Mucosa of rectum (tissue), 2 donors: ENCODE measurements at regions not wholly inside any gene's neighbourhood (a gene's known extent, or its start where the extent isn't known, plus 50 kb on each side); places are given as distances from the start of the nearest gene placed in this dataset.

ENCODE experiments used
- H3K27ac ChIP-seq, 2 donors: one replicate each; pipeline ENCODE4 v1.7.0; 2013; ENCODE audit warnings: inconsistent platforms in 2 of 2, low read depth in 2 of 2, low read length in 2 of 2
- H3K27me3 ChIP-seq, 2 donors: one replicate each; pipeline ENCODE4 v1.7.0; 2013; ENCODE audit warnings: low read length in 2 of 2; ENCODE audit not compliant: control insufficient read depth in 2 of 2, insufficient read depth in 2 of 2
- H3K36me3 ChIP-seq, 2 donors: one replicate each; pipeline ENCODE4 v1.7.0; 2013; ENCODE audit warnings: low read length in 2 of 2; ENCODE audit not compliant: control insufficient read depth in 2 of 2, insufficient read depth in 2 of 2
- H3K4me1 ChIP-seq, 2 donors: one replicate each; pipeline ENCODE4 v1.7.0; 2013; ENCODE audit warnings: low read length in 2 of 2, mild to moderate bottlenecking in 1 of 2; ENCODE audit not compliant: control insufficient read depth in 2 of 2, insufficient read depth in 2 of 2
- H3K4me3 ChIP-seq, 2 donors: one replicate each; pipeline ENCODE4 v1.7.0; 2013; ENCODE audit warnings: low read length in 2 of 2
- H3K9ac ChIP-seq, 2 donors: one replicate each; pipeline ENCODE4 v1.7.0; 2013; ENCODE audit warnings: low read length in 2 of 2, low read depth in 1 of 2, mild to moderate bottlenecking in 1 of 2
- H3K9me3 ChIP-seq, 2 donors: one replicate each; pipeline ENCODE4 v1.7.0; 2013; ENCODE audit warnings: low read length in 2 of 2; ENCODE audit not compliant: control insufficient read depth in 2 of 2
- donor health status: healthy.
- donor health status: Normal muscosa, but diverticular disease.

DNA sequence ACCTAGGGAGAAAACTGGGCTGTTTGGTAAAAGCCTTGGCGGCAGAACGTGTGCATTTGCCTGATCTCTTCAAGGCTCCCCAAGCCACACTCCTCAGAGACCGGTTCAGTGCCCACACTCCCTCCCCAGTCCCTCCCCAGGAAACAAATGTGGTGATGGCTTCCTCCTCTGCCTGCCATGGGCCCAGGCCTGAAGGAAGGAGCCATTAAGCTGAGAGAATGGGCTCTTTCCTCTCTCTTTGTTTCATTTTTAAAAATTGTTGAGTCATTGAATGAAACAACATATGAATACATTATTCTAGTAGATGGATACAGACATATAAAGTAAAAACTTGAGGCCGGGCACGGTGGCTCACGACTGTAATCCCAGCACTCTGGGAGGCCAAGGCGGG is 50.6 kb upstream of the YWHAQ start:
- H3K36me3 ChIP-seq: no peaks in the 10 kb centered on the region
- no peaks in the 10 kb centered on the region for H3K27me3 ChIP-seq
- H3K9me3 ChIP-seq: no peaks in the 10 kb centered on the region
- no peaks in the 10 kb centered on the region for H3K4me1 ChIP-seq
- H3K27ac ChIP-seq: no peak overlapping the region
- no peak overlapping the region for H3K9ac ChIP-seq
- no peak overlapping the region for H3K4me3 ChIP-seq

DNA sequence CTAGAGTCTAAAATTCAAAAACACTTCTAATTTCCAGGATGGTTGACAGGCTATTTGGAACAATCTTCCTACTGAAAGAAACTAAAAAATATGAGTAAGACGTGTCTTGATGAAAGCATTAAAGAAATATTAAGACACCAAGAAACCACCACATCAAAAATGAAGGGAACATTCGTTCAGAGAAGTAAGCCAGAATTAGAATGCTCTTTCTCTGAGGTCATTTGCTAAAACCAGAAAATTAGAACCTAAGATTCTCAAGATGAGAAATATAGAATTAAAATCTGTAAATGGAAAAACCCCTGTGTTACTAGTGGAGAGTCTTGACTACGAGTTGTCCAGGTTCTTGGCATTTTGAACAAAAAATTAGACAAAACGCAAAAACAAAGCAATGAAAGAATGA is 54.8 kb upstream of the YWHAQ start:
- H3K27me3 ChIP-seq: no peaks in the 10 kb centered on the region
- no peaks in the 10 kb centered on the region for H3K9me3 ChIP-seq
- no peak overlapping the region for H3K4me3 ChIP-seq
- no peaks in the 10 kb centered on the region for H3K36me3 ChIP-seq
- H3K4me1 ChIP-seq: no peaks in the 10 kb centered on the region
- H3K9ac ChIP-seq: no peak overlapping the region
- H3K27ac ChIP-seq: no peak overlapping the region

- Histone ChIP-seq H3K9ac (no peak overlapping the region), H3K27ac (no peak overlapping the region), H3K9me3 (no peaks in the 10 kb centered on the region), H3K4me3 (no peak overlapping the region), H3K36me3 (no peaks in the 10 kb centered on the region), H3K27me3 (no peaks in the 10 kb centered on the region), H3K4me1 (no peaks in the 10 kb centered on the region)
Observed at GRCh38 chr2:9686061-9686460, 55.3 kb upstream of the YWHAQ start.

DNA sequence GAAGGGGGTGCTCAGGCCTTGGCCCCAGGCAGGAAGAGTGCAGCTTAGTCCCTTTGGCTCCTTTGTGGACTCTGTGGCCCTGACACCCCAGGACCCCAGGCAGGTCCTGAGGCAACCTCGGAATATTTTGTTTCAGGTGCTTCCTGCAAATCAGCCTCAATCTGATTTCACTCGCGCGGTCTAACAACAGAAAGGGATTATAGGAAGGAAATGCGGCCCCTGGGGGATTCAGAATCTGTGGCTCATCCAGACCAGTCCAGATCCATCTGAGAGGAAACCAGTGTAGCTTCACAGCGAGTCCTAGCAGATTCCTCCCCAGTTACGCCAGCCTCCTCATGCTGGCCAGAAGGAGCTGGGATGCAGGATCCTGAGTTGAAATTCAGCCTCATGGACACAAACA is 59.5 kb upstream of the YWHAQ start:
- H3K4me1 ChIP-seq: no peaks in the 10 kb centered on the region
- H3K4me3 ChIP-seq: no peak overlapping the region
- no peak overlapping the region for H3K27ac ChIP-seq
- no peak overlapping the region for H3K9ac ChIP-seq
- no peaks in the 10 kb centered on the region for H3K27me3 ChIP-seq
- H3K9me3 ChIP-seq: no peaks in the 10 kb centered on the region
- no peaks in the 10 kb centered on the region for H3K36me3 ChIP-seq

- no peak overlapping the region for H3K4me3 ChIP-seq
- H3K9me3 ChIP-seq: no peaks in the 10 kb centered on the region
- H3K36me3 ChIP-seq: no peaks in the 10 kb centered on the region
- no peaks in the 10 kb centered on the region for H3K27me3 ChIP-seq
- no peak overlapping the region for H3K9ac ChIP-seq
- H3K4me1 ChIP-seq: no peaks in the 10 kb centered on the region
- H3K27ac ChIP-seq: no peak overlapping the region
Observed at GRCh38 chr2:9690716-9691498, 60.1 kb upstream of the YWHAQ start.

GRCh38 chr2:9692456-9693195 is 61.8 kb upstream of the YWHAQ start:
- Histone ChIP-seq H3K27ac (no peak overlapping the region), H3K4me1 (no peaks in the 10 kb centered on the region), H3K27me3 (no peaks in the 10 kb centered on the region), H3K4me3 (no peak overlapping the region), H3K9me3 (no peaks in the 10 kb centered on the region), H3K9ac (no peak overlapping the region), H3K36me3 (no peaks in the 10 kb centered on the region)

DNA sequence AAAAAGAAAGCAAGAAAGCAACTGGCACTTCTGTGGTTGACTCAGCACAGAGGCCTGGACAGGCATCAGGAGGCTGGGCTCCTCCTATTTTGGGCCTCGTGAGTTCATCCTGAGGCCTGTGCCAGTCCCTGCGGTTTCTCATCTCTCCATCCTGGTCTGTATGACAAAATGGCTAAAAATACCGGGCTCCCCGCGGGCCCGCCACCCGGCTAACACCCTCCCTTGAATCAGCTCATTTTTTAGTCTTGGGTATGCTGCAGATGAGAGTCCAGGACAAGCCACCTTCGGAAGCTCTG is 62.3 kb upstream of the YWHAQ start:
- H3K27me3 ChIP-seq: no peaks in the 10 kb centered on the region
- no peaks in the 10 kb centered on the region for H3K9me3 ChIP-seq
- no peak overlapping the region for H3K27ac ChIP-seq
- H3K4me3 ChIP-seq: no peak overlapping the region
- no peak overlapping the region for H3K9ac ChIP-seq
- no peaks in the 10 kb centered on the region for H3K4me1 ChIP-seq
- no peaks in the 10 kb centered on the region for H3K36me3 ChIP-seq

GRCh38 chr2:9693646-9694045 is 62.8 kb upstream of the YWHAQ start:
- no peak overlapping the region for H3K9ac ChIP-seq
- H3K27ac ChIP-seq: no peak overlapping the region
- H3K9me3 ChIP-seq: no peaks in the 10 kb centered on the region
- no peak overlapping the region for H3K4me3 ChIP-seq
- H3K27me3 ChIP-seq: no peaks in the 10 kb centered on the region
- no peaks in the 10 kb centered on the region for H3K36me3 ChIP-seq
- no peaks in the 10 kb centered on the region for H3K4me1 ChIP-seq

DNA sequence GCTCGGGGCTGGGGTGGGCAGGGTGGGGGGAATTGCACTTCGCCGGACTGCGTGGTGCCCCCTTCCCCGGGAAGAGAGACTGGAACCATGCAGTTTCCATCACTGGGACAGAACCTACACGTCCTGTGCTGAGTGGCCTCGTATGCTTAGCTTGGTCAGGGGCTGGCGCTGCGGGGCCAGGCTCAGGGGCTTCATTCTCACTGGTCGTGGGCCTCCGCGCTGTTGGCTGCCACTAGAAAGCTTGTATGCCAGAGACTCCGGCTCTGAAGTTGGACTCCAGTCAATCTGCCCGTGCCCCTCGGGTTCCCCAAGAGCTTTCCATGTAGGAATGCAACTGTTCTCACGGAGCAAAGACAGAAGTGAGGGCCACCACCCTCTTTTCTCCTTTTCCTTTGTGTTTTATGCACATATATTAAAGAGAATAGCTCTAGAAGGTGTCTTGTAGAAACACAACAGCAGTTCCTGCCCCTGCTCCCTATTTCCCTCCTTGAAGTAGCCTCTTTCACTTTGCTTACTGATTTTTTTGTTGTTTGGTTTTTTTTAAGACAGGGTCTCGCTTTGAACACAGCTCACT is 64.0 kb upstream of the YWHAQ start:
- H3K27me3 ChIP-seq: no peaks in the 10 kb centered on the region
- H3K4me3 ChIP-seq: no peak overlapping the region
- no peaks in the 10 kb centered on the region for H3K9me3 ChIP-seq
- H3K36me3 ChIP-seq: no peaks in the 10 kb centered on the region
- no peak overlapping the region for H3K27ac ChIP-seq
- no peaks in the 10 kb centered on the region for H3K4me1 ChIP-seq
- no peak overlapping the region for H3K9ac ChIP-seq

DNA sequence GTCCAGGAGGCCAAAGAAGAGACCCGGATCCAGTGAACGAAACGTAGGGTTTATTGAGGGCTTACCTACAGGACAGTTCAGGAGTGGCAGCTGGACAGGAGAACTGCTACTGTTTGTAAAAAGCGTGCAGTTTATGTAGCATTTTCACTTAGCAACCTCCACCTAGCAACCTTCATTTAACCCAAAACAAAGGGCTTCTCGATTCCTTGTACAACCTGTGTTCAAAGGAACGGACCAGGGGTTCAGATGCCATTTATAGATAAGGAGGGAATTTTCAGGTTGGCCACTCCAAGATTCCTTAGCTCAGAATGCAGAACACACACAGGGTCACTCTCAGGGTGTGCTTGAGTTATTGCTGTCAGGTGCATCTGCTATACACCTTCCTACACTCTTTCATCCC is 65.1 kb upstream of the YWHAQ start:
- Histone ChIP-seq H3K4me3 (no peak overlapping the region), H3K9ac (no peak overlapping the region), H3K4me1 (no peaks in the 10 kb centered on the region), H3K27ac (no peak overlapping the region), H3K9me3 (no peaks in the 10 kb centered on the region), H3K27me3 (no peaks in the 10 kb centered on the region), H3K36me3 (no peaks in the 10 kb centered on the region)
